HepG2 (cell line): ENCODE measurements at regions not wholly inside any gene's neighbourhood (a gene's known extent, or its start where the extent isn't known, plus 50 kb on each side); places are given as distances from the start of the nearest gene placed in this dataset.

Source experiments
- ATAC-seq: fragments of 200-7000 bp; cut with Tn5 transposase; 3 replicates; pipeline ENCODE4 v1.9.1; 2020; ENCODE audit warnings: mild to moderate bottlenecking, moderate library complexity
- BruUV-seq: library from RNA; stranded (reverse); fragments of 400-500 nt; replicated peaks from 2 replicates; lab custom pipeline; 2021; lab: Mats Ljungman, UMichigan
- CTCF ChIA-PET: fragments of 300-600 bp; formaldehyde crosslinking; extraction: SDS; loops from one replicate; lab custom pipeline; 2021; ENCODE audit warnings: low total read pairs, inconsistent platforms, low intra/inter-chr PET ratio; lab: Yijun Ruan, JAX
- POLR2A ChIA-PET: fragments of 350-600 bp; sonication (Branson Sonifier 250); formaldehyde crosslinking; loops from one replicate; lab custom pipeline; 2020; ENCODE audit warnings: antibody characterized with exemption, inconsistent platforms; lab: Yijun Ruan, JAX
- DNase-seq: peaks from one replicate; pipeline ENCODE4 v3.0.0-alpha.2; 2015; ENCODE audit warnings: low spot score
- FAIRE-seq: peaks from 3 replicates; lab custom pipeline; 2011; peaks lifted over from hg19 to GRCh38; lab: Jason Lieb, UNC
- H2AFZ ChIP-seq: one replicate; pipeline ENCODE4 v1.6.1; 2011; ENCODE audit warnings: low read length, inconsistent platforms
- H3K27ac ChIP-seq: fragments of 300-600 bp; 3 replicates; pipeline ENCODE4 v1.8.0; 2011; ENCODE audit warnings: mixed run types, mild to moderate bottlenecking, mixed read lengths, low read length, inconsistent platforms; ENCODE audit not compliant: insufficient read depth; ENCODE audit errors: extremely low read length
- H3K27me3 ChIP-seq, 2 experiments: fragments of 200-600 bp in 1 of 2; 2 replicates in 1 of 2; 3 replicates in 1 of 2; pipeline versions ENCODE4 v1.6.0 to v1.8.0; 2011; ENCODE audit warnings: low read length in 2 of 2, mild to moderate bottlenecking in 2 of 2, moderate library complexity in 2 of 2, inconsistent platforms in 1 of 2; ENCODE audit not compliant: insufficient read depth in 2 of 2, control insufficient read depth in 1 of 2
- H3K36me3 ChIP-seq, 2 experiments: fragments of 200-600 bp in 1 of 2; replicated peaks in 1 of 2; 2 replicates in 1 of 2; 3 replicates in 1 of 2; pipeline versions ENCODE4 v1.5.1 to v1.8.0; 2011; ENCODE audit warnings: low read length in 2 of 2, inconsistent platforms in 1 of 2; ENCODE audit not compliant: insufficient read depth in 2 of 2, control insufficient read depth in 1 of 2
- H3K4me1 ChIP-seq: 2 replicates; pipeline ENCODE4 v1.5.1; 2012; ENCODE audit warnings: low read length, inconsistent platforms; ENCODE audit not compliant: insufficient read depth
- H3K4me2 ChIP-seq: 2 replicates; pipeline ENCODE4 v1.6.0; 2011; ENCODE audit warnings: low read depth, low read length, inconsistent platforms
- H3K4me3 ChIP-seq, 3 experiments: fragments of 200-600 bp in 1 of 3; sonication (generic), shearing (Covaris generic) in 1 of 3; replicated peaks in 1 of 3; 2 replicates each; pipeline ENCODE4 v1.5.1; 2011 to 2016; ENCODE audit warnings: low read length in 3 of 3, inconsistent platforms in 2 of 3, low read depth in 2 of 3, mild to moderate bottlenecking in 2 of 3, control low read depth in 1 of 3, mixed read lengths in 1 of 3; ENCODE audit not compliant: insufficient read depth in 1 of 3
- H3K79me2 ChIP-seq: one replicate; pipeline ENCODE4 v1.6.1; 2011; ENCODE audit warnings: low read length, inconsistent platforms; ENCODE audit not compliant: insufficient read depth
- H3K9ac ChIP-seq: 2 replicates; pipeline ENCODE4 v1.6.0; 2011; ENCODE audit warnings: mild to moderate bottlenecking, low read depth, low read length, inconsistent platforms; ENCODE audit not compliant: insufficient read depth
- H3K9me3 ChIP-seq: 2 replicates; pipeline ENCODE4 v1.5.1; 2012; ENCODE audit warnings: mild to moderate bottlenecking, low read length
- H4K20me1 ChIP-seq: 2 replicates; pipeline ENCODE4 v1.6.0; 2011; ENCODE audit warnings: inconsistent platforms, mild to moderate bottlenecking, low read length, moderate library complexity; ENCODE audit not compliant: insufficient read depth
- MATR3 ChIP-seq: sonication (generic); formaldehyde crosslinking; IDR thresholded peaks from 2 replicates; pipeline ENCODE4 v1.4.0; 2020; ENCODE audit warnings: missing genetic modification reagents
- MBD4 ChIP-seq: IDR thresholded peaks from 2 replicates; pipeline ENCODE4 v1.6.1; 2012; ENCODE audit warnings: low read length, inconsistent platforms, borderline replicate concordance
- RFX5 ChIP-seq: IDR thresholded peaks from 2 replicates; pipeline ENCODE4 v1.6.1; 2011; ENCODE audit warnings: low read depth, low read length, improper control_type of control experiment
- ZNF33A ChIP-seq: sonication (generic); formaldehyde crosslinking; IDR thresholded peaks from 2 replicates; pipeline ENCODE4 v1.5.1; 2020; ENCODE audit warnings: missing genetic modification reagents, mild to moderate bottlenecking, moderate library complexity, borderline replicate concordance
- ZNF382 ChIP-seq: sonication (generic); formaldehyde crosslinking; IDR thresholded peaks from 2 replicates; pipeline ENCODE4 v1.5.0; 2020; ENCODE audit warnings: missing genetic modification reagents, mild to moderate bottlenecking, borderline replicate concordance
- ZNF484 ChIP-seq: sonication (generic); formaldehyde crosslinking; IDR thresholded peaks from 2 replicates; pipeline ENCODE4 v1.5.1; 2020; ENCODE audit warnings: mild to moderate bottlenecking, low read depth, missing genetic modification reagents, borderline replicate concordance
- ZNF496 ChIP-seq: sonication (generic); formaldehyde crosslinking; IDR thresholded peaks from 2 replicates; pipeline ENCODE4 v1.8.1; 2023; ENCODE audit warnings: mild to moderate bottlenecking, moderate library complexity, missing genetic modification reagents; ENCODE audit not compliant: insufficient replicate concordance
- ZNF660 ChIP-seq: sonication (generic); formaldehyde crosslinking; IDR thresholded peaks from 2 replicates; pipeline ENCODE4 v1.5.1; 2020; ENCODE audit warnings: mild to moderate bottlenecking, low read depth, missing genetic modification reagents, borderline replicate concordance
- WGBS: methylation state at CpG from one replicate; pipeline ENCODE4 v1.1.6; 2017; ENCODE audit warnings: low lambda C conversion rate; 5-methylcytosine and 5-hydroxymethylcytosine counted together
- in situ Hi-C: cut with HindIII; loops from 2 replicates; pipeline ENCODE4 v1.10.0; 2017; ENCODE audit warnings: low pct_unique_long_range_greater_than_20kb; ENCODE audit not compliant: extremely low pct_ligation_motif_present
- intact Hi-C: fragments of 100-400 bp; cut with micrococcal nuclease; formaldehyde crosslinking; loops from one replicate; pipeline ENCODE4 v1.10.0; 2022; ENCODE audit not compliant: unreplicated experiment
- TF ChIP-seq, protein P1 (sequence below): sonication (generic); formaldehyde crosslinking; IDR thresholded peaks from 2 replicates; pipeline ENCODE4 v1.4.0; 2020; ENCODE audit warnings: mild to moderate bottlenecking, missing genetic modification reagents
- TF ChIP-seq, protein P2 (sequence below): sonication (generic); formaldehyde crosslinking; IDR thresholded peaks from 2 replicates; pipeline ENCODE4 v1.4.0; 2020; ENCODE audit warnings: missing genetic modification reagents
- TF ChIP-seq, protein P3 (sequence below): sonication (generic); formaldehyde crosslinking; IDR thresholded peaks from 2 replicates; pipeline ENCODE4 v1.4.0; 2020; ENCODE audit warnings: missing genetic modification reagents, borderline replicate concordance

DNA sequence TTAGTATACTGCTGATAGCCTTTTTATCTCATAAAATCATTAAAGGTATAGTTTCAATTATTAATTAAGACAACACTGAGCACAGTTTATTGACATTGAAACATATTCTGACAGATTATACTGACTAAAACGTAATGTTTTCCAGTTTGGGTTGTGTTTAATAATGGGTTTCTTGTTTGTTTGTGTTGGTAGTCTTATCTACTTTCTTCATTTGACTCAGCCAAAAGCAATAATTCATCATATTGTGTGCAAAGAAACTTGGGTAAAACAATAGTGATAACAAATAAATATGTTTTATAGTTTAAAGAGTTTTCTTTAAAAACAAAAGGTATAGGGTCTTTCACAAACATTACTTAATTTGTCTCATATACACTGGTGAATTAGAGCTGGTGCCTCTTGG lies 629.2 kb upstream of the AGTR1 start:
- Histone ChIP-seq H3K4me1 (no peaks in the 10 kb centered on the region), H3K4me2 (no peak overlapping the region), H3K79me2 (no peaks in the 10 kb centered on the region), H3K27ac (no peak overlapping the region), H2AFZ (no peak overlapping the region), H3K9ac (no peak overlapping the region), H3K27me3 (no peaks in the 10 kb centered on the region), H3K36me3 (no peaks in the 10 kb centered on the region), H3K4me3 (no peak overlapping the region), H3K9me3 (no peaks in the 10 kb centered on the region), H4K20me1 (no peaks in the 10 kb centered on the region)
- ATAC-seq = no peak
- ChIA-PET CTCF (no interaction called here), POLR2A (no interaction called here)
- intact Hi-C loops = no loop called here
- in situ Hi-C loops = no loop called here
- WGBS = 0% methylated on average over 1 of the region's 1 CpG
- FAIRE-seq = no peak
- BruUV-seq = no TSS peak
- no peak for DNase-seq
- TF ChIP-seq, protein P1, sequence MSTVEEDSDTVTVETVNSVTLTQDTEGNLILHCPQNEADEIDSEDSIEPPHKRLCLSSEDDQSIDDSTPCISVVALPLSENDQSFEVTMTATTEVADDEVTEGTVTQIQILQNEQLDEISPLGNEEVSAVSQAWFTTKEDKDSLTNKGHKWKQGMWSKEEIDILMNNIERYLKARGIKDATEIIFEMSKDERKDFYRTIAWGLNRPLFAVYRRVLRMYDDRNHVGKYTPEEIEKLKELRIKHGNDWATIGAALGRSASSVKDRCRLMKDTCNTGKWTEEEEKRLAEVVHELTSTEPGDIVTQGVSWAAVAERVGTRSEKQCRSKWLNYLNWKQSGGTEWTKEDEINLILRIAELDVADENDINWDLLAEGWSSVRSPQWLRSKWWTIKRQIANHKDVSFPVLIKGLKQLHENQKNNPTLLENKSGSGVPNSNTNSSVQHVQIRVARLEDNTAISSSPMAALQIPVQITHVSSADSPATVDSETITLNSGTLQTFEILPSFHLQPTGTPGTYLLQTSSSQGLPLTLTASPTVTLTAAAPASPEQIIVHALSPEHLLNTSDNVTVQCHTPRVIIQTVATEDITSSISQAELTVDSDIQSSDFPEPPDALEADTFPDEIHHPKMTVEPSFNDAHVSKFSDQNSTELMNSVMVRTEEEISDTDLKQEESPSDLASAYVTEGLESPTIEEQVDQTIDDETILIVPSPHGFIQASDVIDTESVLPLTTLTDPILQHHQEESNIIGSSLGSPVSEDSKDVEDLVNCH (CRISPR knock-in tag) = no peak
- TF ChIP-seq ZNF382 (CRISPR knock-in tag) (no peak), ZNF484 (no peak)
- TF ChIP-seq, all 625 proteins: peak for 0

DNA sequence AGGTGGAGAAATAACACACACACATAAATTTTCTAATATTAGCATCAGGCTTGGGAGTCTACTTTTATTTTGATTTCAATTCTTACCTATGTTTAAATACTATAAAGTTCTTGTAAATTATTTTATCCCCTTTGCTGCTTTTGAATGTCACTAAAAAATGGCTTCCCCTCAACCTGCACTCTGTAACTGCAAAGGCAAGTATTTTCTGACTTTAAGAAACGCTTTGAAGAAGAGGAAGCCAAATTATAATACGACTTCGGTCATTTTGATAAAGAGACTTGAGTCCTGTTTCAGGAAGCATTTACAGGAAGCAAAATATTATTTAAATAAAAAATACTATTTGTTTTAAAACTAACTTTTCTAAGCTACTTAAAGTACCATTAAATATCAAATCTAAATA lies 627.7 kb upstream of the AGTR1 start:
- CTCF ChIA-PET = no interaction called here
- Histone ChIP-seq H3K9ac (no peak overlapping the region), H3K79me2 (no peaks in the 10 kb centered on the region), H3K9me3 (no peaks in the 10 kb centered on the region), H3K4me3 (no peak overlapping the region), H2AFZ (no peak overlapping the region), H3K4me2 (no peak overlapping the region), H4K20me1 (no peaks in the 10 kb centered on the region), H3K27me3 (no peaks in the 10 kb centered on the region), H3K27ac (no peak overlapping the region), H3K4me1 (no peaks in the 10 kb centered on the region), H3K36me3 (no peaks in the 10 kb centered on the region)
- WGBS = 29% methylated on average over 3 of the region's 3 CpGs
- intact Hi-C loops (no loop called here), in situ Hi-C loops (no loop called here)
- FAIRE-seq (no peak), ATAC-seq (no peak), DNase-seq (no peak)
- no TSS peak for BruUV-seq
- POLR2A ChIA-PET = no interaction called here
- TF ChIP-seq, protein P2, sequence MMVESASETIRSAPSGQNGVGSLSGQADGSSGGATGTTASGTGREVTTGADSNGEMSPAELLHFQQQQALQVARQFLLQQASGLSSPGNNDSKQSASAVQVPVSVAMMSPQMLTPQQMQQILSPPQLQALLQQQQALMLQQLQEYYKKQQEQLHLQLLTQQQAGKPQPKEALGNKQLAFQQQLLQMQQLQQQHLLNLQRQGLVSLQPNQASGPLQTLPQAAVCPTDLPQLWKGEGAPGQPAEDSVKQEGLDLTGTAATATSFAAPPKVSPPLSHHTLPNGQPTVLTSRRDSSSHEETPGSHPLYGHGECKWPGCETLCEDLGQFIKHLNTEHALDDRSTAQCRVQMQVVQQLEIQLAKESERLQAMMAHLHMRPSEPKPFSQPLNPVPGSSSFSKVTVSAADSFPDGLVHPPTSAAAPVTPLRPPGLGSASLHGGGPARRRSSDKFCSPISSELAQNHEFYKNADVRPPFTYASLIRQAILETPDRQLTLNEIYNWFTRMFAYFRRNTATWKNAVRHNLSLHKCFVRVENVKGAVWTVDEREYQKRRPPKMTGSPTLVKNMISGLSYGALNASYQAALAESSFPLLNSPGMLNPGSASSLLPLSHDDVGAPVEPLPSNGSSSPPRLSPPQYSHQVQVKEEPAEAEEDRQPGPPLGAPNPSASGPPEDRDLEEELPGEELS (CRISPR knock-in tag) = no peak
- TF ChIP-seq ZNF660 (CRISPR knock-in tag) (no peak), MBD4 (no peak), MATR3 (CRISPR knock-in tag) (no peak), ZNF33A (CRISPR knock-in tag) (no peak), ZNF496 (CRISPR knock-in tag) (no peak), RFX5 (no peak)
- TF ChIP-seq, protein P3, sequence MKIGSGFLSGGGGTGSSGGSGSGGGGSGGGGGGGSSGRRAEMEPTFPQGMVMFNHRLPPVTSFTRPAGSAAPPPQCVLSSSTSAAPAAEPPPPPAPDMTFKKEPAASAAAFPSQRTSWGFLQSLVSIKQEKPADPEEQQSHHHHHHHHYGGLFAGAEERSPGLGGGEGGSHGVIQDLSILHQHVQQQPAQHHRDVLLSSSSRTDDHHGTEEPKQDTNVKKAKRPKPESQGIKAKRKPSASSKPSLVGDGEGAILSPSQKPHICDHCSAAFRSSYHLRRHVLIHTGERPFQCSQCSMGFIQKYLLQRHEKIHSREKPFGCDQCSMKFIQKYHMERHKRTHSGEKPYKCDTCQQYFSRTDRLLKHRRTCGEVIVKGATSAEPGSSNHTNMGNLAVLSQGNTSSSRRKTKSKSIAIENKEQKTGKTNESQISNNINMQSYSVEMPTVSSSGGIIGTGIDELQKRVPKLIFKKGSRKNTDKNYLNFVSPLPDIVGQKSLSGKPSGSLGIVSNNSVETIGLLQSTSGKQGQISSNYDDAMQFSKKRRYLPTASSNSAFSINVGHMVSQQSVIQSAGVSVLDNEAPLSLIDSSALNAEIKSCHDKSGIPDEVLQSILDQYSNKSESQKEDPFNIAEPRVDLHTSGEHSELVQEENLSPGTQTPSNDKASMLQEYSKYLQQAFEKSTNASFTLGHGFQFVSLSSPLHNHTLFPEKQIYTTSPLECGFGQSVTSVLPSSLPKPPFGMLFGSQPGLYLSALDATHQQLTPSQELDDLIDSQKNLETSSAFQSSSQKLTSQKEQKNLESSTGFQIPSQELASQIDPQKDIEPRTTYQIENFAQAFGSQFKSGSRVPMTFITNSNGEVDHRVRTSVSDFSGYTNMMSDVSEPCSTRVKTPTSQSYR (CRISPR knock-in tag) = no peak
